IMR-90 (cell line): ENCODE measurements at regions not wholly inside any gene's neighbourhood (a gene's known extent, or its start where the extent isn't known, plus 50 kb on each side); places are given as distances from the start of the nearest gene placed in this dataset.
"Not testable (repeated sequence)": the region's sequence is repeated elsewhere in the genome, so short reads cannot be mapped to it uniquely, and the experiment has no call there.

ENCODE experiments used
- CHD1 ChIP-seq: IDR thresholded peaks from 2 replicates; pipeline ENCODE4 v1.6.1; 2012; ENCODE audit warnings: low read depth, low read length, improper control_type of control experiment
- CTCF ChIP-seq: conservative IDR thresholded peaks from 2 replicates; pipeline ENCODE4 v1.5.1; 2012; ENCODE audit warnings: mild to moderate bottlenecking, low read depth, low read length, improper control_type of control experiment
- POLR2A ChIP-seq: IDR thresholded peaks from 2 replicates; pipeline ENCODE4 v1.6.1; 2012; ENCODE audit warnings: mild to moderate bottlenecking, low read depth, low read length
- RAD21 ChIP-seq: IDR thresholded peaks from 2 replicates; pipeline ENCODE4 v1.6.1; 2012; ENCODE audit warnings: low read length, improper control_type of control experiment
- USF2 ChIP-seq: fragments of 150-350 bp; IDR thresholded peaks from 2 replicates; pipeline ENCODE4 v1.6.1; 2017; ENCODE audit warnings: mild to moderate bottlenecking, antibody characterized with exemption, low read length, low read depth

GRCh38 chrX:28528354-28528753 is 58.9 kb upstream of the IL1RAPL1 start:
- not testable (repeated sequence) for TF ChIP-seq POLR2A, CTCF, USF2, RAD21, CHD1
